SK-N-DZ (cell line): ENCODE measurements at regions not wholly inside any gene's neighbourhood (a gene's known extent, or its start where the extent isn't known, plus 50 kb on each side); places are given as distances from the start of the nearest gene placed in this dataset.
"Not testable (repeated sequence)": the region's sequence is repeated elsewhere in the genome, so short reads cannot be mapped to it uniquely, and the experiment has no call there.

Experiments used
- DNase-seq: peaks from one replicate; pipeline ENCODE4 v3.0.0-alpha.2; 2015; ENCODE audit warnings: low spot score

DNA sequence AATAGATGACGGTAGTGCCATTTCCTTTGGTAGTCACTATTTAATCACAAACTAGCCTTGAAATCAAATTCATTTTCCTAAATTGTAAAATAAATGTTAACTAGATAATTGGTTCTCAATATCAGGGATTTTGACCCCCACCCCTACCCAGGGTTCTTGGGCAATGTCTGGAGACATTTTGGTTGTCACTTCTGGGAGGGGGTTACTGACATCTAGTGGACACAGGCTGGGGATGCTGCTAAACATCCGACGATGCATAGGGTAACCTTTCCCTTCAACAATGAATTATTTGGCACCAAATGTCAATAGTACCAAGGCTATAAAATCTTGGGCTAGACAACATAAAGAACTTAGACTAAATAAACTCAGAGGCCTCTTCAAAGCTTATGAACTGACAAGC is 285.8 kb upstream of the TRPC5 start:
- no peak for DNase-seq

DNA sequence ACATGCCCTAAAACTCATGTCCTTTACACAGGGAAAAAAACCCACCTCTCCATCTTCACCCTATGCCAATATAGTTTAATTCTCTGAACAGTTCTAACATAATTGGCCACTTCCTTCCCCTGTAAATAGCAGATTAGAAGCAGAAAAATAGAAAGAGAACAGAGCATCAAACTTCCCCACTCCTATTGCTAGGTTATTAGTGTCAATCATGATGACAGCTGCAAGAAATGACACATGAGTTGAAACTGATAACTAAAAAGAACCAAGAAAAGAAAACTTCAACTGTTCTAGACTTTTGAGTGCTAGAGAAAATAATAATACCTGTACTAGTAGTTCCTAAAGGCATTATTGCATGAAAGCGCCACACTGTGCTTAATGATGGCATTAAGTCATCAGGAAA is 284.5 kb upstream of the TRPC5 start:
- DNase-seq: no peak

DNA sequence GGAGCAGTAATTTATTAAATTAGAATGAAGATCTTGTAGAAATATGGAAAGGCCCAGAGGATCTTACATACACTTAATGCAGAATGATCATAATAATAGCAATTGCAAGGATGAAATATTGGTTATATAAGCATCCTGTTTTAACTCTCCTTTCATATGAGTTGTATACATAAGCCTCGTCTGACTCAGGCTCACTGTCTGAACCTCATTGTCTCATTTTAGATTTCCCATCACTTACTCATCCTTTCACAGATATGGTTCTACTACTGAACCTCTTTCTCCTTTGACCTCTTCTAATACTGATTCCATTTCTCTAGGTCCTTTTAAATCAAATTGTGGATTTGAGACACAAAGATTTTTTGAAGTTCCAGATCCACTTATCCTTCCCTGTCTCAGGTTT is 277.3 kb upstream of the TRPC5 start:
- DNase-seq: no peak

DNA sequence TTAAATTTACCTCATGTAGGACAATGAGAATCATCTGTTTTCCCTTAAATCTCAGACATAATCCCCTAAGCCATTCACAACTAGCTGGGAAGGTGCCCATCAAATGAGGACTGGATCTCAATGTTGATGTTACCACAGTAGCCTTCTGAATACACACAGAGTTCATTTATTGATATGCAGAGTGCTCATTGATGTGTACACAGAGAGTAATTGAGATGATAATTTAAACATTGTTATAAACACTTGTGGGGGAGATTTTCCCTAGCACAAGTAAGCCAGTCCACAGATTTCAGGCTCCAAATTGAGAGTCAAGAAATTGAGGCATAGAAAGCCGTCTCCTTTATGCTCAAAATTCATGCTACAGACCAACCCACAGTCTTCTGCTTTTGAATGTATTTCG is 273.4 kb upstream of the TRPC5 start:
- DNase-seq: no peak

DNA sequence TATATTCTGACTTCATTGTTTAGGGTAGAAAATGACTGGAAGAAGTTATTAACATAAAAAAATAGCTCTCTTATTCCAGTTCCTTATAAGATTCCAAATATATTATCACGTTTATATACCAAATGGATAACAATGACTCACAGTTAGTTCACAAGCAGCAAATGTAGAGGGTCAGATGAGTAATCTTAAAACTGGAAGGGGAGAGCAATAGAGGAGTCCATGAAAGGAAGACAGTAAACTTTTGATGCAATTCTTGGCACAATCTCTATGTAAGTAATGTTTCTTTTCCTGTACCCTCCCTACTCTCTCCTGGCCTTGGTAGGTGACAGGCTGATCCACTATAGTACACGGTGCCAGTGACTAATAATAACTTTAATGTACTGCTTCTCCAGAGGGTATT is 259.0 kb upstream of the TRPC5 start:
- no peak for DNase-seq

DNA sequence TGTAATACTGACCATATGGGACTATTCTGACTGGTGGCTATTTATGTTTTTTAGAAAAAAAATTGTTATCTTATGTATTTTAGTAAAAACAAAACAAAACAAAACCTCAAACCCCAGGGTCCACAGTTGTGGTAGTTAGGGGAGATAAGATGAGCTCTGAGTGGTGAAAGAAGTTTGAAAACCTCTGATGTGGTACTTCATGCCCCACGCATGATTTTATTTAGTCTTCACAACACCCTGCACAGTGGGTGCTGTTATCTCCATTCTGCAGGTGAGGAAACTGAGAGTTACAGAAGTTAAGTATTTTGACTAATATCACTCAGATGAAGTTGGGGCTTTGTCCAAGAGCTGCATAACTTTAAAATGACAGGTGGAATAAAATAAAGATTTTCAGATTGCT is 230.6 kb upstream of the TRPC5 start:
- no peak for DNase-seq

DNA sequence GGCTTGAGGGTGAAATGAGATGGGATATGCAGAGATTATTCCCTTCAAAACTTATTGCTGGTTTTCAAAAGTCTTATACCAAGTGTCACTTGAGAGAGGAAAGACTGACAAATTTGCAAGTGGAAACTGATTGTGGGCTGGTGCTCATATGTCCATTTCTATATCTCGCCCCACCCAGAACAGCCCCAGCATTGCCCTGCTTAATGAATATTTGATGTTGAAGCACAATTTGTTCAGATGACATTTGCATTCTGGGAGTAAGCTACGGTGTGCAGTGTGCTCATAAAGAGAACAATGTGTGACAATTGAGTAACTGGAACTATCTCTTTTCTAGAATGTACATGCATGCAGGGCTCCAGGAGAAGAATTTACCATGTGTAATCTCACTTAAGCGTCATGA is 223.5 kb upstream of the TRPC5 start:
- no peak for DNase-seq

DNA sequence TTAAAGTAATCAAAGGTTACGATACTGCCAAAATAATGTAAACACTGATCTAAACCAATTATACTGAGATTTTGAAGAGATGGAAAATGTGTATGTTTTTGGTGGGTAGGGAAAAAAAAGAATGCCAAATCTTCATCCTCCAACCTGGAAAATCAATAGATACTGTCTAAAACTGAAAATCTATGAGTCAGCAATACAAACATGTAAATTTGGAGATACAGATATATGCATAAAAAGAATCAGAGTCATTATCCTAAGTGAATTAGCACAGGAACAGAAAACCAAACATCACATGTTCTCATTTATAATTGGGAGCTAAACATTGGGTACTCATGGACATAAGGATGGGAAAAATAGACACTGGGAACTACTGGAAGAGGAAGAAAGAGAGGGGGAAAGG is 197.4 kb upstream of the TRPC5 start:
- no peak for DNase-seq

DNA sequence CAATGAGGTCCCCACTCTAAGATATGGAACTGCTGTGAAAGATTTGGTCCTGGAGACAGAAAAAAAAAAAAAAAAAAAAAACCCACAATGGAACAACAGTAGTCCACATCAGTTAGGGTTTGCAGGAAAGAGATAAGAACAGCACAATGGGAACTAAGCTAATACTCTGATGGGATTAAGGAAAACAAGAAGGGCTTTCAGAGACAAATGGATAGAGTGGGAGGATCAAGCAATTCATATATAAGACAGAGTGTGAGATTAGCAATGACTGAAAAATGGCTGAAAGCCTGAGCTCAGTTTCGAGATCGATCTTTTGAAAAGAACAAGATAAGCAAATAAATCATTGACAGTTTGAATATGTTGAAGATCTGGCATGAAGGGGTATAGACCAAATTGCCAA is 188.4 kb upstream of the TRPC5 start:
- DNase-seq: no peak

DNA sequence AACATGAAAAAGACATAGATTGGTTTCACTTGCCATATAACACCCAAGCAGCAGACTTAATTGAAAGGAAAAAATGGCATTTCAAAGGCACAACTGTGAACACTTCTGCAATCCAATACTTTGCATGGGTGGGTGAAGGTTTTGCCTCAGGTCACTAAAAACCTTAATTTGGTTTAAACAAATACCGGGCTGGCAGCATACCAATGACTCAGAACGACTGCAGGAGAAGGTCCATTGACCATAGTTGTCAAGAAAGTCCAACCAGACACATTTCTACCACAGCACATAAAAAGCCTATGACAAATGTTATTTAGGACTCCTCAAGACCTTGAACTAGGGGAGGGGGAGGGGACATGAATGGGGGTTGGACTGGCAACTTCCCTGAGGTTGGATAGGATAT is 183.6 kb upstream of the TRPC5 start:
- no peak for DNase-seq

DNA sequence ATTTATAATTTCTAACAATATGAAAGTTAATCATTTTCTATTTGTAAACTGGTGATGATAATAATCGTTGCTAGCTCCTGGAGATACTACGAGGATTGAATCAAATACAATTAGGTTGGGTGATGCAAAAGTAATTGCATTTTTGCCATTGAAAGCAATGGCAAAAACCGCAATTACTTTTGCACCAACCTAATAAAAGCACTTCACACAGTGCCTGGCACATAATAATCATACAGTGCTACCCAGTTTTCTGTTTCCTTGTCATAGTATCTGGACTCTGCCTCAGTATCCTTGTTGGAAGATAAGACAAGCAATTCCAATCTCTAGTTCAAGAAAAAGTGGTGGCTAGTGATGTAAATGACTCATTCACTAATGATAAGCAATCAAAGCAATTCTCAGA is 176.8 kb upstream of the TRPC5 start:
- DNase-seq: no peak

DNA sequence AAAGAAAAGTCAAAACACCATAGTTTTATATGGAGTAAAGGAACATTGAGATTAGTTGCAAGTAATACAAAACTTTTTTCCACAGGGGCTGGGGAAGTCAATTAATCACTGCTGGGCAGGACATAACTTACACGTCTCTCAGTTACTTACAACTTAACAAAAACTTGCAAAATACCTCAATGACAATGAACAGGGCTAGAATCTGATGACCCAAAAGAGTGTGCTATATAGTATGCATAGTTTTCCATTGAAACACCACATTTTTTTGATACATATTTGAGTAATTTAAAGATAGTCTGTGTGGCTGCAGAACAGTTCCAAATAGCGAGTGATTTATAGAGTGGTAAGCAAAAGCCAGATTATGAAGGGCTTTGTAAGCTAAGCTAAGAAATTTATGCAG is 172.3 kb upstream of the TRPC5 start:
- DNase-seq: no peak

DNA sequence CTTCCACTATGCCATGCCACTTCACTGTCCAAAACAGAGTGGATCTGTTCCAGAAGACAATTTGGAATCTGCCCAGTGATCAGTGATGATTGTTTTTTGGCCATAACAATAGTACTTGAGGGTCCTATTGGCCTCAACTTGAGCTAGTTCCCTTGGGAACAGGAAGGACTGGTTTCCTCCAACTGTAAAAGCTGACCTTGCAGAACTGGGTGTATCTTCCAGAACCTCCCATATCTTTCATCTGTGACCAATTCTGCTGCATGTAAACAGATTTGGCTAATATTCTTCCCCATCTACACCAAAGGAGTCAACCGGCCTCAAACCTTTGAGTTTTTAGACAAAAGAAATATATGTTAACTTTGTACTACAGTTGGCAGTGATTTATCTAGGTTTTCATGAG is 165.1 kb upstream of the TRPC5 start:
- DNase-seq: no peak

DNA sequence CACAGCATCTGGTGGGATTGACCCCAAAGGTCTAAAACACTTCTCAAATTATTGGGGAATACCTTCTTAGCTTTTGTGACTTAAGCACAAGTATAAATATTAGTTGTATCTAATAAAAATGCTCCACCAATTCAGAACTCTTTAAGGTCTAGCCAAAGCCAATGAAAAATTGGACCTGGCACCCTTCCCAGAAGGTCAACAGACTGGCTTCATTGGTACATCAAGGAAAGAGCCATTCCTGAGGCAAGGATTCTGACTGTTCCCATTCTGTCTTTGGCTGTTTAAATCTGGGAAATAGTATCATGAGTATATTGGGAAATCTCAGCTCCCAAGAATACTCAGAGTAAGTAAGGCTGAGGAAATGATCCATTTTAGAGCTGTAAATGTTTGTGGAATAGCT is 153.0 kb upstream of the TRPC5 start:
- DNase-seq: no peak

DNA sequence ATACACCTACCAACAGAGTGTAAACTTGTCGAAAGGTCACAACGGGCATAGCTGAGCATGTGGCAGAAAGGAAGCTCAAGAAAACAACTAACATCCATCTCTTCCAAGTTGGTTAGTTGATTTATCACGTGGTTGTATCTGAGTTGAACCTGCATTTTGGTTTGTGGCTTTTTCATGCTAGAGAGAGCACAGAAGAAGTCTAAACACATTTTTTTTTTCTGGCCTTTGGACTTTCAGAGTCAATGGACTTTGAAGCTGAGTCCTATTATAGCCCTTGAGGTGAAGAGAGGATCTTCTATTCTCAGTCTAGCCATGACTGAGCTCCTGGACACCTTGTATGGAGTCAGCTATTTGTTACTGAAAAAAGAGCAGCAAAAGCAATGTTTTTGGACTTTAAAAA is 150.6 kb upstream of the TRPC5 start:
- DNase-seq: no peak

DNA sequence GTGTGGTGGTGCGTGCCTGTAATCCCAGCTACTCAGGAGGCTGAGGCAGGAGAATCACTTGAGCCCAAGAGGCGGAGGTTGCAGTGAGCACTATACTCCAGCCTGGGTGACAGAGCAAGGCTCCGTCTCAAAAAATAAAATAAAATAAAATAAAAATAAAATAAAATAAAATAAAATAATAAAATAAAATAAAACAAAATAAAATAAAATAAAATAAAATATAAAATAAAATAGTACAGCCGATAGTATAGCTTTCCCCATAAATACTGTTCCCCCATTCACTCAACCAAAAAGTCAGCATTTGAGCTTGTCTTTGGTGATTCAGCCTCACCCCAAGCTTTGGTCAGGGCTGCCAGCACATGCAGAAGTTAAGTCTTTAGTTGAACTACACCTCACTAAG is 144.2 kb upstream of the TRPC5 start:
- not testable (repeated sequence) for DNase-seq

DNA sequence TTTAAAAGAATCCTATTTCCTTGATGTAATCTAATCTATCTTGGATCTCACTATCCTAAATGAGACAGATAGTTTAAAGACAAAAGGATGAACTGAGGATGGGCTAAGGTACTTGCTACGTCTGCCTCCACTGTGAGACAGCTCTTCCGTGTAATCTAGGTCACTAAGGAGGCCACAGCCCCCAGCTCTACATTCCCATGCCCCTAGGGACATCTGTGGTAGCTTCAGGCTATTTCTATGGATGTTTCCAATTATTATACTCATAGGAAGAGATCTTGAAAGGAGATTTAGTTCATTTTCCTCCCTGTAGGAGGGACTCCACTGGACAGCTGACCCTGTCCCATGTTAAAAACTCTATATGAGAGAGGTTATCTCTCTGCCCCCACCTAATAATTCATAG is 140.8 kb upstream of the TRPC5 start:
- no peak for DNase-seq

DNA sequence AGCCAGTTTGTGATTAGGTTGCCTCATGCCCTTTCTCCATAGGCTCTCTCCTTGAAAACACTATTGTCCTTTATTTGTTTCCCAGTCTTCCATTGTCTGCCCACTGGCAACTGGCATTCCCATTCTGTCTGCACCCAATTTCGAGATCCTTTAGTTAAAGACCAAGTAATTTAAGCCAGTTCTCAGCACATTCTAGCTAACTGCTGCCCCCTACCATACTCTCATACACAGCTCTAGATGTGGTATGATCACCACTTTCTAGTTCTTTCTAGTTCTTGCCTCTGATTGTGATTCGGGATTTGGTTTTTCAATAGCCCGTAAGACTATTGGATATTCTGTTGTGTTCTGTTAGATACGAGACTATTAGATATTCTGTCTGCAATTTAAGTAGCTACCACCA is 135.8 kb upstream of the TRPC5 start:
- no peak for DNase-seq

DNA sequence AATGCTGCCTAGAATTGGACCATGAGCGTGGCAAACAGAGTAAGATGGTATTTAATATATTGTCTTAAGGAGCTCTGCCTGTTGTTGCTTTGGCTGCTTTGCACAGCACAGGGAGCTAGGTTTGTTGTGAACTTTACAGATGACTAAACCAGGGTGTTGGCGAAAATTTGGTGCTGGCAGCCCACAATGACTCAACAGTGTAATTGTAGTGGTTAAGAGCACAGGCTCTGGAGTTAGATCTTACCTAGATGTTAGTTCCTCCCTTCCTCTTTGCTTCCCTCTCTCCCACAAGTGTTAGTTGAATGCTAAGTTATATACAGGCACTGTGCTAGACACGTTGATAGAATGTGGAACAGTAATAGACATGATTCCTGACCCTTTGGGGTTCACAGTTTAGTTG is 128.9 kb upstream of the TRPC5 start:
- no peak for DNase-seq

DNA sequence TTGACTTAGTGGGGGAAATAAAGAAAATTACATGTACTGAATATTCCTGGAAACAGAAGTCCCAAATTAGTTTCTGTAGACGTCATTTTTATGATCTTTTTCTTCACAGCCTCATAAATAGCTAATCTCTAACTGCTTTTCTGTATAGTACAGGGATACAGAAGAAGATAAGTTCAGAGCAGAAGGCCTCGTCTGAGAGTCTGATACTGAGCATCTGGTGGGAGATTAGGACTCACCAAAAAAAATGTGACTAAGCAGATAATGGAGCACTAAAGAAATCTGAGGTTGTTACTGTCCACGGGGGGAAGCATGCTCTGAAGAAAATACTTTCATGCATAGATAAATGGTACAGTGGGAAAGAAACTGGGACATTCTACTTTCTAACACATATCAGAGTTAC is 115.3 kb upstream of the TRPC5 start:
- DNase-seq: no peak

DNA sequence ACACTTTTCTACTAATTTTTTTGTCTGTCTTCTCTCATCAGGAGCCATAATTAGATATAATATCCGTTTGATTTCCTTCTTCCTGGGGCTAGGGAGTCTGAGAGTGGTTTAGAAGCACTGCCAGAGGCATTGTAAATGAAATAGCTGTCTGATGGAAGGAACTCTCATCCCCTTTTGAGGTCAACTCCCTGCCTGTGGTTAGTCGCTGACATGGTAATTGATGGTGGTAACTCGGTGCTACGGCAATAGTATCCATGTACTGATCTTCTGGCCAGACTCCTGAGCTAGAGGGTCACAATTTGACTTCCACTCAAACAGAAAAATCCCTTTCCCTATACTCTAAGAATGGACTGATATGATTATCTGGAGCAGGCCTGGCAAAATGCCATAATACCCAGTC is 108.1 kb upstream of the TRPC5 start:
- DNase-seq: no peak

DNA sequence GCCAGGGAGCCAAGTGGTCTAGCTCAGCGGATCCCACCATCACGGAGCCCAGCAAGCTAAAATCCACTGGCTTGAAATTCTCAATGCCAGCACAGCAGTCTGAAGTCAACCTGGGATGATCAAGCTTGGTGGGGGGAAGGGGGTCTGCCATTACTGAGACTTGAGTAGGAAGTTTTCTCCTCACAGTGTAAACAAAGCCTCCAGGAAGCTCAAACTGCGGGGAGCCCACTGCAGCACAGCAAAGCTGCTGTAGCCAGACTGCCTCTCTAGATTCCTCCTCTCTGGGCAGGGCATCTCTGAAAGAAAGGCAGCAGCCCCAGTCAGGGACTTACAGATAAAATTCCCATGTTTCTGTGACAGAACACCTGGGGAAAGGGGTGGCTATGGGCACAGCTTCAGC is 98.8 kb upstream of the TRPC5 start:
- DNase-seq: not testable (repeated sequence)

DNA sequence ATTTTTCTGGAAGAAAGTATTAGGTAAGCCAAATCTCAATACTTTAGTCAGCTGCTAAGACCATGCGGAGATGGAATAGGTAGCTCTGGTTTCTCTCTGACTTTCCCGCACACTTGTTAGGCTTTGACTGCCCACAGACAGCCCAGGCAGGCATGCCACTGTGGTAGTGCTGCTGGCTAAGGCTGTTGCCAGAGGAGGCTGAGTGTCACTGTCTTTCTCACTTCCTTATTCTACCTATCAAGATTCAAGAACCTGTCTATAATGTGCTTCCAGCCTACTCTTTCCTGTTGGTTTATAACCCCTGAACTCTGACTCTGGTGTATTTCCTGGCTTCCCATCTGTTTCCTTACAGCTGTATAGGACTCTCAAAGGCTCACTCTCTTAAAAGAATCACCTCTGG is 81.8 kb upstream of the TRPC5 start:
- no peak for DNase-seq

DNA sequence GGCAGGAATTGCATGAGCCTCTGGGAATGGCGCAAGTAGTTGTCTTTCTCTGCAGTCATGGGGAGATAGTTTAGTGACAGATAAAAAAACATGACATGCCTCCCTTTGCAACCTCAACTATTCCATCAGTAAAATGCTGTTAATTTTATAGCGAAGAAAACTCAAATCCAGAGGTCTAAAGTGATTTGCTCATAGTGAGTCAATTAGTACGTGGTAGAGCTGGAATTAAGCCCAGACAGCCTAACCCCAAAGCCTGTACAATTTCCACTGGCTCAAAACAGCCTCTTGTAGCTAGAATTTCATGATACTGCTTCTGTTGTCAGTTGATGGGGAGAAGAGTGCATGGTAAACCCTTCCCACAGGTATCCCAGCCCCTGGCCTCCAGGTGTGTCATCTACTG is 81.3 kb upstream of the TRPC5 start:
- no peak for DNase-seq

DNA sequence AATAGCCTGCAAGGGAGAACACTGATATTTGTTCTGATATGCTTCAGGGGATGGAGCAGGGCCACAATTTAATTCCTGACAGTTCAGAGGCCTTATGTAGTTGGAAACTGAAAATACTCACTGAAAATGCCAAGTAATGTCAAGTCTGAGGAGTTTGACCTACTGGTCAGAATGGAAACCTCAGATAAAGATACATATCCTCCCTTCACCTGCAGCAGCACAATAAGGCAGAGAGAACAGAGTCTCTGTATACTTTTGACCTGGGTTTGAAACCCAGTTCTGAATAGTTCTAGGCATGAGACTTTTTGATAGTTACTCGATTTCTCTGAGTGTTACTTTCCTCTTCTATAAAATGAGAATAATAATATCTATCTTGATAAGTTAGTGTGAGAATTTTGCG is 65.8 kb upstream of the TRPC5 start:
- DNase-seq: no peak
